ENCODE measurements at regions not wholly inside any gene's neighbourhood (a gene's known extent, or its start where the extent isn't known, plus 50 kb on each side); places are given as distances from the start of the nearest gene placed in this dataset.

DNA sequence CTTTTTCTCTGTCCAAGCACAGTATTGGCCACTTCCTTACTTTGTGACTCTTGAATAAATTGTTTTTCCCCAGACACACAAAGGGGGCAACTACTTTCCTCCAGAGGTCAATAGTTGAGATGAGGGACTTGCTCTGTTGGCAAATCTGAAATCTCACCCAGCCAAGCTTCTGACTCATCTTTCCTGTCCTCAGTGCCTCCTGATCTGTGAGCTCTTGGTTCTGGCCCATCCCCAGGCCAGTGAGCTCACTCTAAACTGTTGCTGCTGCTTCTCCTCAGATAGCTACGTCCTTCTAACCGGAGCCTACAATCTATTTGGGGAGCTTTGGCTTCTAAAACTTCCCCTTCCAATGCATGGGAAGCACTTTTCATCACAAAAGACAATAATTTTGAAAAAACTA, 50.0 kb upstream of the NMD3 start:
- 81% methylated on average over 2 of the region's 2 CpGs for WGBS (ENCODE audit: low lambda C conversion rate, missing lambda C conversion rate)
- no peak overlapping the region for H3K4me2 ChIP-seq
- peak; percentile 25 for DNase-seq (ENCODE audit: low spot score)

More for the DNA sequence above, 50.0 kb upstream of the NMD3 start:
- Histone ChIP-seq H3K27me3 (no peaks in the 10 kb centered on the region), H3K9me2 (replicated peaks; ENCODE audit: insufficient read depth) (no peaks in the 10 kb centered on the region), H3K27ac (no peak overlapping the region), H3K4me1 (ENCODE audit: insufficient read depth) (no peaks in the 10 kb centered on the region), H3K79me2 (no peaks in the 10 kb centered on the region), H2AFZ (no peak overlapping the region), H3K9me3 (ENCODE audit: low read depth) (no peaks in the 10 kb centered on the region), H4K20me1 (ENCODE audit: insufficient read depth, poor library complexity, severe bottlenecking) (no peaks in the 10 kb centered on the region), H3K36me3 (replicated peaks; ENCODE audit: insufficient read depth, low read depth) (no peaks in the 10 kb centered on the region), H3K4me3 (no peak overlapping the region)
- TF ChIP-seq EZH2phosphoT487 (IDR thresholded peaks at IDR 0.05; ENCODE audit: low read depth, severe bottlenecking, unreplicated experiment), result no peak
- TF ChIP-seq, protein P1, sequence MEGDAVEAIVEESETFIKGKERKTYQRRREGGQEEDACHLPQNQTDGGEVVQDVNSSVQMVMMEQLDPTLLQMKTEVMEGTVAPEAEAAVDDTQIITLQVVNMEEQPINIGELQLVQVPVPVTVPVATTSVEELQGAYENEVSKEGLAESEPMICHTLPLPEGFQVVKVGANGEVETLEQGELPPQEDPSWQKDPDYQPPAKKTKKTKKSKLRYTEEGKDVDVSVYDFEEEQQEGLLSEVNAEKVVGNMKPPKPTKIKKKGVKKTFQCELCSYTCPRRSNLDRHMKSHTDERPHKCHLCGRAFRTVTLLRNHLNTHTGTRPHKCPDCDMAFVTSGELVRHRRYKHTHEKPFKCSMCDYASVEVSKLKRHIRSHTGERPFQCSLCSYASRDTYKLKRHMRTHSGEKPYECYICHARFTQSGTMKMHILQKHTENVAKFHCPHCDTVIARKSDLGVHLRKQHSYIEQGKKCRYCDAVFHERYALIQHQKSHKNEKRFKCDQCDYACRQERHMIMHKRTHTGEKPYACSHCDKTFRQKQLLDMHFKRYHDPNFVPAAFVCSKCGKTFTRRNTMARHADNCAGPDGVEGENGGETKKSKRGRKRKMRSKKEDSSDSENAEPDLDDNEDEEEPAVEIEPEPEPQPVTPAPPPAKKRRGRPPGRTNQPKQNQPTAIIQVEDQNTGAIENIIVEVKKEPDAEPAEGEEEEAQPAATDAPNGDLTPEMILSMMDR (IDR thresholded peaks at IDR 0.05; ENCODE audit: poor library complexity), result no peak
- no peak for TF ChIP-seq EZH2 (IDR thresholded peaks at IDR 0.05; ENCODE audit: borderline replicate concordance)

Measured in hepatocyte (in vitro differentiated cells).